ENCODE measurements at regions not wholly inside any gene's neighbourhood (a gene's known extent, or its start where the extent isn't known, plus 50 kb on each side); places are given as distances from the start of the nearest gene placed in this dataset.
"Not testable (repeated sequence)": the region's sequence is repeated elsewhere in the genome, so short reads cannot be mapped to it uniquely, and the experiment has no call there.

- Histone ChIP-seq H3K27ac (ENCODE audit: low read depth, low read length, poor library complexity, severe bottlenecking) (no peak overlapping the region), H3K9ac (ENCODE audit: low read length) (no peak overlapping the region), H3F3A (ENCODE audit: insufficient read depth, low read length) (no peaks in the 10 kb centered on the region), H3K9me3 (ENCODE audit: low read length) (no peaks in the 10 kb centered on the region), H3K4me1 (ENCODE audit: insufficient read depth, low read length, severe bottlenecking) (no peaks in the 10 kb centered on the region), H3K27me3 (ENCODE audit: insufficient read depth, low read length) (no peaks in the 10 kb centered on the region), H4K20me1 (ENCODE audit: insufficient read depth, low read length) (no peaks in the 10 kb centered on the region), H2AFZ (ENCODE audit: low read length) (no peak overlapping the region), H3K9me2 (ENCODE audit: low read depth, low read length) (no peaks in the 10 kb centered on the region), H3K4me2 (ENCODE audit: low read length) (no peak overlapping the region), H3K79me2 (ENCODE audit: insufficient read depth, low read length) (no peaks in the 10 kb centered on the region), H3K36me3 (ENCODE audit: insufficient read depth, low read length) (no peaks in the 10 kb centered on the region), H3K4me3 (ENCODE audit: low read depth, low read length, poor library complexity, severe bottlenecking) (no peak overlapping the region)
- TF ChIP-seq CTCF (IDR thresholded peaks at IDR 0.05; ENCODE audit: low read length) (no peak), EZH2 (IDR thresholded peaks at IDR 0.05; ENCODE audit: borderline replicate concordance, low read length) (no peak)
Measured at GRCh38 chr6:135686784-135687301, 164.7 kb upstream of the PDE7B start.

GRCh38 chr6:135688476-135688875 is 163.0 kb upstream of the PDE7B start:
- H3K27me3 ChIP-seq (ENCODE audit: insufficient read depth, low read length): not testable (repeated sequence)

GRCh38 chr6:135692426-135692825 is 159.1 kb upstream of the PDE7B start:
- Histone ChIP-seq H2AFZ (ENCODE audit: low read length) (no peak overlapping the region), H3K36me3 (ENCODE audit: insufficient read depth, low read length) (no peaks in the 10 kb centered on the region), H3K9me2 (ENCODE audit: low read depth, low read length) (no peaks in the 10 kb centered on the region), H3K4me2 (ENCODE audit: low read length) (no peak overlapping the region), H3K9me3 (ENCODE audit: low read length) (no peaks in the 10 kb centered on the region), H3K4me3 (ENCODE audit: low read depth, low read length, poor library complexity, severe bottlenecking) (no peak overlapping the region), H4K20me1 (ENCODE audit: insufficient read depth, low read length) (no peaks in the 10 kb centered on the region), H3F3A (ENCODE audit: insufficient read depth, low read length) (no peaks in the 10 kb centered on the region), H3K27me3 (ENCODE audit: insufficient read depth, low read length) (no peaks in the 10 kb centered on the region), H3K4me1 (ENCODE audit: insufficient read depth, low read length, severe bottlenecking) (no peaks in the 10 kb centered on the region), H3K9ac (ENCODE audit: low read length) (no peak overlapping the region), H3K79me2 (ENCODE audit: insufficient read depth, low read length) (no peaks in the 10 kb centered on the region), H3K27ac (ENCODE audit: low read depth, low read length, poor library complexity, severe bottlenecking) (no peak overlapping the region)
- TF ChIP-seq EZH2 (IDR thresholded peaks at IDR 0.05; ENCODE audit: borderline replicate concordance, low read length) (no peak), CTCF (IDR thresholded peaks at IDR 0.05; ENCODE audit: low read length) (no peak)

More at GRCh38 chr6:135688476-135688875, 163.0 kb upstream of the PDE7B start:
- not testable (repeated sequence) for H3K4me2 ChIP-seq (ENCODE audit: low read length); H3K9ac ChIP-seq (ENCODE audit: low read length); H4K20me1 ChIP-seq (ENCODE audit: insufficient read depth, low read length); H3K79me2 ChIP-seq (ENCODE audit: insufficient read depth, low read length); H3K4me3 ChIP-seq (ENCODE audit: low read depth, low read length, poor library complexity, severe bottlenecking); H3K27ac ChIP-seq (ENCODE audit: low read depth, low read length, poor library complexity, severe bottlenecking); H3K9me3 ChIP-seq (ENCODE audit: low read length); H3K36me3 ChIP-seq (ENCODE audit: insufficient read depth, low read length); H3F3A ChIP-seq (ENCODE audit: insufficient read depth, low read length); H3K4me1 ChIP-seq (ENCODE audit: insufficient read depth, low read length, severe bottlenecking); H2AFZ ChIP-seq (ENCODE audit: low read length); H3K9me2 ChIP-seq (ENCODE audit: low read depth, low read length)

- Histone ChIP-seq H3K27me3 (ENCODE audit: insufficient read depth, low read length) (no peaks in the 10 kb centered on the region), H3K9ac (ENCODE audit: low read length) (no peak overlapping the region), H3K9me3 (ENCODE audit: low read length) (no peaks in the 10 kb centered on the region), H3K36me3 (ENCODE audit: insufficient read depth, low read length) (no peaks in the 10 kb centered on the region), H3F3A (ENCODE audit: insufficient read depth, low read length) (no peaks in the 10 kb centered on the region), H3K79me2 (ENCODE audit: insufficient read depth, low read length) (no peaks in the 10 kb centered on the region), H3K9me2 (ENCODE audit: low read depth, low read length) (no peaks in the 10 kb centered on the region), H4K20me1 (ENCODE audit: insufficient read depth, low read length) (no peaks in the 10 kb centered on the region), H3K4me2 (ENCODE audit: low read length) (no peak overlapping the region), H3K27ac (ENCODE audit: low read depth, low read length, poor library complexity, severe bottlenecking) (no peak overlapping the region), H3K4me1 (ENCODE audit: insufficient read depth, low read length, severe bottlenecking) (no peaks in the 10 kb centered on the region), H2AFZ (ENCODE audit: low read length) (no peak overlapping the region), H3K4me3 (ENCODE audit: low read depth, low read length, poor library complexity, severe bottlenecking) (no peak overlapping the region)
- TF ChIP-seq EZH2 (IDR thresholded peaks at IDR 0.05; ENCODE audit: borderline replicate concordance, low read length): no peak
- no peak for TF ChIP-seq CTCF (IDR thresholded peaks at IDR 0.05; ENCODE audit: low read length)
Measured at GRCh38 chr6:135693811-135694370, 157.6 kb upstream of the PDE7B start.

Measured in OCI-LY1 (cell line).